Stomach smooth muscle (tissue), 2 donors: ENCODE measurements at regions not wholly inside any gene's neighbourhood (a gene's known extent, or its start where the extent isn't known, plus 50 kb on each side); places are given as distances from the start of the nearest gene placed in this dataset.
A peak's percentile ranks its signal among the peaks of the same experiment; 100 is the strongest.

ENCODE experiments used
- H3K27ac ChIP-seq: one replicate; pipeline ENCODE4 v1.7.0; 2013; ENCODE audit warnings: mild to moderate bottlenecking, low read length, inconsistent platforms
- H3K27me3 ChIP-seq, 2 donors: one replicate each; pipeline ENCODE4 v1.7.0; 2013; ENCODE audit warnings: low read length in 2 of 2; ENCODE audit not compliant: insufficient read depth in 2 of 2, control insufficient read depth in 1 of 2
- H3K36me3 ChIP-seq, 2 donors: one replicate each; pipeline ENCODE4 v1.7.0; 2013; ENCODE audit warnings: low read length in 2 of 2; ENCODE audit not compliant: control insufficient read depth in 2 of 2, insufficient read depth in 2 of 2
- H3K4me1 ChIP-seq: one replicate; pipeline ENCODE4 v1.7.0; 2013; ENCODE audit warnings: low read length; ENCODE audit not compliant: control insufficient read depth, insufficient read depth
- H3K4me3 ChIP-seq, 2 donors: one replicate each; pipeline ENCODE4 v1.7.0; 2013; ENCODE audit warnings: low read length in 2 of 2
- H3K9ac ChIP-seq, 2 donors: one replicate each; pipeline ENCODE4 v1.7.0; 2013; ENCODE audit warnings: low read length in 2 of 2, mild to moderate bottlenecking in 1 of 2
- H3K9me3 ChIP-seq, 2 donors: one replicate each; pipeline ENCODE4 v1.7.0; 2013; ENCODE audit warnings: low read length in 2 of 2; ENCODE audit not compliant: control insufficient read depth in 2 of 2
- donor health status: healthy.
- donor health status: Pancreatic carcinoma.

DNA sequence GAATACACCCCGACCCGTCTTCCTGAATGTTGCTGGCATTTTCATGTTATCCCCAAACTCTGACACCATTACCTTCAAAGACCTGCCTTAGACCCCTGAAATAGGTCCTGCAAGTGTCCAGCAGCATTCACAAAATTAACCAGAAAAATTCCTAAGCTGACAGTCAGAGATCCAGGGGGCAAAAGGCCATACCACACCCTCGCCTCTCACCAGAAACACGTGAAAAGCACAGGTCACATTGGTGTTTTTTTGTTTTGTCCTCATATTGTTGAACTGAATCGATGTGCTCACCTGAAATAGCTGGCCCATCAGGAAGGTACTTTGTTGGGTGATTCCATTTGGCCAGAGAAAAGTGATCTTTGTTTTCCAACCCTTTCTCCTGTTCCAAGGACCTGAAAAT lies 113.1 kb upstream of the HES1 start:
- Histone ChIP-seq H3K9ac (no peak overlapping the region), H3K36me3 (no peaks in the 10 kb centered on the region), H3K4me1 (peaks cover 6% of the 10 kb centered on the region), H3K27me3 (no peaks in the 10 kb centered on the region), H3K4me3 (no peak overlapping the region), H3K27ac (no peak overlapping the region), H3K9me3 (no peaks in the 10 kb centered on the region)

DNA sequence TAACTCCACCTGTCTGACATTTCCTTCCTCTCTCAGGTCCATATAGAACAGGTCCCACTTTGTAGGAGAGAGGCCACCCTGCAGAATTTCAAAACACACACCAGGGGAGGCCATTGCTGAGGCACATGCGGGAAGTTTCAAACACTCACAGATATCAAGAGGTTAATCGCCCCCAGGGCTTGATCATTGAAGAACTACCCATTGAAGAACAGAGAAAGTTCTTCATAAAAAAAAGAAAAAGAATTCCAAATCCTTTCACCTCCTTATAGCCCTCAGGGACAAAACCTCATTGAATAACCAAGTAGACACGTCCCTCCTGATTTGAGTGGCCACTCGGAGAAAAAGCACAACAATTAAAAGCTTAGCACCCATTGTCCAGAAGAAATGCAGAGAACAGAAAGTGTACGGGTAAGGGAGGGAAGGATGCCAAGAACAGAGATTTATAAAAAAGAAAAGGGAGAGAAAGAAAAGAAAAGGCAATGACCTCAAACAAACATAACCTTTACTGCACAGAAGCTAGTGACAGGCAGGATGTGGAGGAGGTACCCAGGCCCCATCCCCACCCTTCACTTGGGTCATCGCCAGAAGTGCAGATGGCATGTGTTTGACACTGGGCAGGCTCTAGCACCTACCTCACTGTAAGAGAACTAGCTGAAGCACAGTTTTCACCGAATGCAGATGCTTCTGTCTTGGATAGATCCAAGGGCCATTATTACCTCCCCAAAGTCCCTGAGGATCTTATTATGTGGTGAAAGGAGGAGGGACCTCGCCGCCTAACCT lies 112.3 kb upstream of the HES1 start:
- Histone ChIP-seq H3K4me1 (peaks cover 6% of the 10 kb centered on the region), H3K9ac (no peak overlapping the region), H3K9me3 (no peaks in the 10 kb centered on the region), H3K36me3 (no peaks in the 10 kb centered on the region), H3K27ac (no peak overlapping the region), H3K27me3 (no peaks in the 10 kb centered on the region), H3K4me3 (peak overlapping the region in 1 of 2 donors; percentile 22)

GRCh38 chr3:194025119-194025518 lies 110.8 kb upstream of the HES1 start:
- H3K4me1 ChIP-seq: peaks cover 6% of the 10 kb centered on the region
- H3K27ac ChIP-seq: no peak overlapping the region
- no peaks in the 10 kb centered on the region for H3K27me3 ChIP-seq
- H3K9me3 ChIP-seq: no peaks in the 10 kb centered on the region
- no peak overlapping the region for H3K9ac ChIP-seq
- no peaks in the 10 kb centered on the region for H3K36me3 ChIP-seq
- H3K4me3 ChIP-seq: no peak overlapping the region

DNA sequence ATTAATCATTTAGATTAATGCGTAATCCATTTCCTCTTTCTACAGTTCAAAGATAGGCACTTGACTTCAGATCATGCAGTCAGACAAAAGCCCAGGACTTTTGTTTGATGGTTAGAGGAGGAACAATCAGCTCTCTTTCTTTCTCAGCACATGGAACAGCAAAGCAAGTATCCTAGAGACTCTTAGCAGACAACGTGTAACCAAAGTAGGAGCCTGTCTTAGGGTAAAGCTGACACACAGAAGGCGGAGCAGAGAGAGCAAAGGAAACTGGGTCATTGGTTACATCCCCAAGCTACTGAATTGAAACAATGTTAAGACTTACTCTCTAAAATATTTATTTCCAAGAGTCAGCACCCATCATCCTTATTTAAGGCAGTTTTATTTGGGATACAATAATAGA lies 110.0 kb upstream of the HES1 start:
- Histone ChIP-seq H3K9ac (no peak overlapping the region), H3K36me3 (no peaks in the 10 kb centered on the region), H3K27ac (no peak overlapping the region), H3K4me3 (no peak overlapping the region), H3K27me3 (no peaks in the 10 kb centered on the region), H3K9me3 (no peaks in the 10 kb centered on the region), H3K4me1 (peaks cover 6% of the 10 kb centered on the region)

DNA sequence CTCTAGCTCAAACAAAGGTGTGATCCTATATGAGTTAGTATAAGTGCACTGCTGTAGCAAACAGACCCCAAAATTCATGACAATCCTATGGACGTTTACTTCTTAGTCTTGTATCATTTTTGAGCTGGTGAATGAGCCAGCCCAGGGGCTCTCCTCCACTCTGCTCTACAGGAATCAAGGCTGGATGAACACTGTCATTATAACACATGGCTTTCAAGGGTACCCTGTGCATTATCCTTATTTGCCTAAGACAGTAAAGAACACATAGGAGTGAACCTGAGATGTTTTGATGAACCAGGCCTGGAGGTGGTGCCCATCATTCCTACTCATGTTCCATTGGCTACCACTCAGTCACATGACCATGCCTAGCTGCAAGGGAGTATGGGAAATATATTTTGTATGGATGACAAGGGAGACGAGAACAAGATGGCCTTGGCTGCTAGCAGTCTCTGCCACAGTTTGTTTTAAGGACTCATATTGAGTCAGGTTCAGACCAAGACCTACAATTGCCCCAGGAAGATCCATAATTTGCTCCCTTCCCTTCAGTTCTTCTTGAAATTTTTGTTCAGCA lies 107.4 kb upstream of the HES1 start:
- Histone ChIP-seq H3K4me3 (no peak overlapping the region), H3K4me1 (peaks cover 6% of the 10 kb centered on the region), H3K27ac (no peak overlapping the region), H3K9me3 (no peaks in the 10 kb centered on the region), H3K9ac (no peak overlapping the region), H3K27me3 (peaks cover 0 to 2% of the 10 kb centered on the region in 2 donors), H3K36me3 (no peaks in the 10 kb centered on the region)

GRCh38 chr3:194029846-194030245 lies 106.1 kb upstream of the HES1 start:
- no peaks in the 10 kb centered on the region for H3K9me3 ChIP-seq
- no peak overlapping the region for H3K4me3 ChIP-seq
- no peak overlapping the region for H3K9ac ChIP-seq
- peaks cover 0 to 2% of the 10 kb centered on the region in 2 donors for H3K27me3 ChIP-seq
- no peaks in the 10 kb centered on the region for H3K36me3 ChIP-seq
- H3K27ac ChIP-seq: no peak overlapping the region
- no peaks in the 10 kb centered on the region for H3K4me1 ChIP-seq

- H3K36me3 ChIP-seq: no peaks in the 10 kb centered on the region
- H3K9me3 ChIP-seq: no peaks in the 10 kb centered on the region
- peaks cover 0 to 2% of the 10 kb centered on the region in 2 donors for H3K27me3 ChIP-seq
- H3K4me3 ChIP-seq: no peak overlapping the region
- H3K27ac ChIP-seq: no peak overlapping the region
- no peak overlapping the region for H3K9ac ChIP-seq
- H3K4me1 ChIP-seq: no peaks in the 10 kb centered on the region
Observed at GRCh38 chr3:194030372-194030771, 105.6 kb upstream of the HES1 start.

GRCh38 chr3:194031349-194031748 lies 104.6 kb upstream of the HES1 start:
- Histone ChIP-seq H3K9me3 (no peaks in the 10 kb centered on the region), H3K27ac (no peak overlapping the region), H3K9ac (no peak overlapping the region), H3K36me3 (no peaks in the 10 kb centered on the region), H3K27me3 (peaks cover 0 to 2% of the 10 kb centered on the region in 2 donors), H3K4me1 (no peaks in the 10 kb centered on the region), H3K4me3 (no peak overlapping the region)

- no peaks in the 10 kb centered on the region for H3K9me3 ChIP-seq
- peaks cover 0 to 2% of the 10 kb centered on the region in 2 donors for H3K27me3 ChIP-seq
- no peaks in the 10 kb centered on the region for H3K36me3 ChIP-seq
- H3K4me3 ChIP-seq: no peak overlapping the region
- H3K4me1 ChIP-seq: no peaks in the 10 kb centered on the region
- no peak overlapping the region for H3K27ac ChIP-seq
- no peak overlapping the region for H3K9ac ChIP-seq
Observed at GRCh38 chr3:194031867-194032635, 103.9 kb upstream of the HES1 start.

GRCh38 chr3:194032828-194033435 lies 103.0 kb upstream of the HES1 start:
- Histone ChIP-seq H3K9me3 (no peaks in the 10 kb centered on the region), H3K27me3 (peaks cover 0 to 2% of the 10 kb centered on the region in 2 donors), H3K4me1 (no peaks in the 10 kb centered on the region), H3K27ac (no peak overlapping the region), H3K36me3 (no peaks in the 10 kb centered on the region), H3K9ac (no peak overlapping the region), H3K4me3 (no peak overlapping the region)
